HFFc6 (cell line): ENCODE measurements at regions not wholly inside any gene's neighbourhood (a gene's known extent, or its start where the extent isn't known, plus 50 kb on each side); places are given as distances from the start of the nearest gene placed in this dataset.

ENCODE experiments used
- DNase-seq: peaks from one replicate; pipeline ENCODE4 v3.0.0-alpha.2; 2018
- H3K27ac Mint-ChIP-seq: 2 replicates; pipeline ENCODE4 v1.8.0; 2020; ENCODE audit warnings: mild to moderate bottlenecking, mixed read lengths
- H3K27me3 Mint-ChIP-seq: 2 replicates; pipeline ENCODE4 v1.8.0; 2021; ENCODE audit warnings: mild to moderate bottlenecking, moderate library complexity, mixed read lengths; ENCODE audit not compliant: insufficient read depth
- H3K36me3 Mint-ChIP-seq: 2 replicates; pipeline ENCODE4 v1.8.0; 2021; ENCODE audit warnings: low read depth, mixed read lengths
- H3K4me1 Mint-ChIP-seq: 2 replicates; pipeline ENCODE4 v1.8.0; 2020; ENCODE audit warnings: low read depth, mixed read lengths
- H3K4me3 Mint-ChIP-seq: 2 replicates; pipeline ENCODE4 v1.8.0; 2020; ENCODE audit warnings: mild to moderate bottlenecking, moderate library complexity, mixed read lengths
- H3K9me3 Mint-ChIP-seq: 2 replicates; pipeline ENCODE4 v1.8.0; 2020; ENCODE audit warnings: mild to moderate bottlenecking, mixed read lengths
- CTCF ChIP-seq: fragments of 200-600 bp; sonication (generic); IDR thresholded peaks from 2 replicates; pipeline ENCODE4 v1.5.0; 2021; ENCODE audit warnings: antibody characterized with exemption, mild to moderate bottlenecking

- Mint-ChIP-seq H3K36me3 (no peaks in the 10 kb centered on the region), H3K4me3 (no peak overlapping the region), H3K27ac (no peak overlapping the region)
These were observed 85.2 kb upstream of the RBBP8 start for GRCh38 chr18:22847867-22848451.

GRCh38 chr18:22848615-22849014, 84.5 kb upstream of the RBBP8 start:
- TF ChIP-seq CTCF = no peak
- H3K4me1 Mint-ChIP-seq = peaks cover 12% of the 10 kb centered on the region
- H3K27ac Mint-ChIP-seq = no peak overlapping the region
- H3K4me3 Mint-ChIP-seq = no peak overlapping the region
- H3K9me3 Mint-ChIP-seq = no peaks in the 10 kb centered on the region
- peaks cover 13% of the 10 kb centered on the region for H3K27me3 Mint-ChIP-seq
- no peak for DNase-seq
- H3K36me3 Mint-ChIP-seq = no peaks in the 10 kb centered on the region

More at GRCh38 chr18:22847867-22848451, 85.2 kb upstream of the RBBP8 start:
- Mint-ChIP-seq H3K4me1 (peaks cover 12% of the 10 kb centered on the region), H3K9me3 (no peaks in the 10 kb centered on the region), H3K27me3 (peaks cover 15% of the 10 kb centered on the region)
- TF ChIP-seq CTCF = no peak
- DNase-seq = no peak

GRCh38 chr18:22856870-22857269, 76.3 kb upstream of the RBBP8 start:
- no peaks in the 10 kb centered on the region for H3K36me3 Mint-ChIP-seq

GRCh38 chr18:22858121-22858520, 75.0 kb upstream of the RBBP8 start:
- Mint-ChIP-seq H3K27me3 (peaks cover 28% of the 10 kb centered on the region), H3K36me3 (no peaks in the 10 kb centered on the region), H3K4me1 (no peaks in the 10 kb centered on the region)

More at GRCh38 chr18:22856870-22857269, 76.3 kb upstream of the RBBP8 start:
- no peaks in the 10 kb centered on the region for H3K4me1 Mint-ChIP-seq
- H3K27ac Mint-ChIP-seq = no peak overlapping the region
- H3K4me3 Mint-ChIP-seq = no peak overlapping the region
- no peak for DNase-seq
- H3K9me3 Mint-ChIP-seq = no peaks in the 10 kb centered on the region
- TF ChIP-seq CTCF = no peak
- H3K27me3 Mint-ChIP-seq = peaks cover 27% of the 10 kb centered on the region

GRCh38 chr18:22860807-22861206, 72.3 kb upstream of the RBBP8 start:
- DNase-seq = no peak
- H3K9me3 Mint-ChIP-seq = no peaks in the 10 kb centered on the region
- H3K27ac Mint-ChIP-seq = no peak overlapping the region
- no peak for TF ChIP-seq CTCF
- H3K4me1 Mint-ChIP-seq = no peaks in the 10 kb centered on the region
- no peak overlapping the region for H3K4me3 Mint-ChIP-seq
- H3K27me3 Mint-ChIP-seq = peaks cover 24% of the 10 kb centered on the region
- H3K36me3 Mint-ChIP-seq = no peaks in the 10 kb centered on the region

More at GRCh38 chr18:22858121-22858520, 75.0 kb upstream of the RBBP8 start:
- H3K9me3 Mint-ChIP-seq = no peaks in the 10 kb centered on the region
- H3K27ac Mint-ChIP-seq = no peak overlapping the region
- DNase-seq = no peak
- no peak overlapping the region for H3K4me3 Mint-ChIP-seq
- no peak for TF ChIP-seq CTCF
